Fibroblast of lung (primary cell): ENCODE measurements at regions not wholly inside any gene's neighbourhood (a gene's known extent, or its start where the extent isn't known, plus 50 kb on each side); places are given as distances from the start of the nearest gene placed in this dataset.

ENCODE experiments used
- DNase-seq, 2 donors: peaks; one replicate each; pipeline versions ENCODE4 v3.0.0 to v3.0.0-alpha.2; 2010; ENCODE audit warnings: low read depth in 2 of 2
- H2AFZ ChIP-seq: 2 replicates; pipeline ENCODE4 v1.5.1; 2012; ENCODE audit warnings: low read length, control low read depth, inconsistent platforms
- H3K27ac ChIP-seq: 2 replicates; pipeline ENCODE4 v1.5.1; 2011; ENCODE audit warnings: low read length, control low read depth; ENCODE audit not compliant: insufficient read depth
- H3K27me3 ChIP-seq: 2 replicates; pipeline ENCODE4 v1.5.1; 2011; ENCODE audit warnings: mild to moderate bottlenecking, low read length; ENCODE audit not compliant: control insufficient read depth, insufficient read depth
- H3K36me3 ChIP-seq: 2 replicates; pipeline ENCODE4 v1.5.1; 2011; ENCODE audit warnings: low read length; ENCODE audit not compliant: control insufficient read depth, insufficient read depth
- H3K4me1 ChIP-seq: 2 replicates; pipeline ENCODE4 v1.5.1; 2011; ENCODE audit warnings: low read length; ENCODE audit not compliant: control insufficient read depth, insufficient read depth; ENCODE audit errors: extremely low read depth
- H3K4me2 ChIP-seq: 2 replicates; pipeline ENCODE4 v1.5.1; 2011; ENCODE audit warnings: low read length, control low read depth; ENCODE audit not compliant: insufficient read depth; ENCODE audit errors: extremely low read depth
- H3K4me3 ChIP-seq, 4 experiments: fragments of 200-600 bp in 1 of 4; sonication (generic) in 1 of 4; replicated peaks in 1 of 4; 2 replicates each; pipeline ENCODE4 v1.5.1; 2011 to 2016; ENCODE audit warnings: low read length in 4 of 4, low read depth in 3 of 4, mild to moderate bottlenecking in 3 of 4, control low read depth in 2 of 4, inconsistent platforms in 1 of 4, mixed read lengths in 1 of 4; ENCODE audit not compliant: insufficient read depth in 1 of 4; ENCODE audit errors: control extremely low read depth in 1 of 4
- H3K79me2 ChIP-seq: 2 replicates; pipeline ENCODE4 v1.5.1; 2012; ENCODE audit warnings: mild to moderate bottlenecking, low read length, inconsistent platforms; ENCODE audit not compliant: control insufficient read depth, insufficient read depth
- H3K9ac ChIP-seq: 2 replicates; pipeline ENCODE4 v1.5.1; 2011; ENCODE audit warnings: mild to moderate bottlenecking, low read length, control low read depth; ENCODE audit not compliant: insufficient read depth
- H3K9me3 ChIP-seq: 2 replicates; pipeline ENCODE4 v1.5.1; 2012; ENCODE audit warnings: low read depth, low read length; ENCODE audit not compliant: control insufficient read depth, insufficient read depth
- H4K20me1 ChIP-seq: 2 replicates; pipeline ENCODE4 v1.5.1; 2011; ENCODE audit warnings: low read length; ENCODE audit not compliant: control insufficient read depth, insufficient read depth; ENCODE audit errors: extremely low read depth
- EZH2 ChIP-seq: IDR thresholded peaks from 2 replicates; pipeline ENCODE4 v1.5.1; 2012; ENCODE audit warnings: low read length, control low read depth, mild to moderate bottlenecking; ENCODE audit errors: missing control alignments
- TF ChIP-seq, protein P1 (sequence below), 2 donors: IDR thresholded peaks in 1 of 2; conservative IDR thresholded peaks in 1 of 2; 1 replicate in 1 of 2; 2 replicates in 1 of 2; pipeline ENCODE4 v1.5.1; 2011 to 2012; ENCODE audit warnings: low read length in 2 of 2, control low read depth in 1 of 2, inconsistent platforms in 1 of 2, low read depth in 1 of 2, mild to moderate bottlenecking in 1 of 2

DNA sequence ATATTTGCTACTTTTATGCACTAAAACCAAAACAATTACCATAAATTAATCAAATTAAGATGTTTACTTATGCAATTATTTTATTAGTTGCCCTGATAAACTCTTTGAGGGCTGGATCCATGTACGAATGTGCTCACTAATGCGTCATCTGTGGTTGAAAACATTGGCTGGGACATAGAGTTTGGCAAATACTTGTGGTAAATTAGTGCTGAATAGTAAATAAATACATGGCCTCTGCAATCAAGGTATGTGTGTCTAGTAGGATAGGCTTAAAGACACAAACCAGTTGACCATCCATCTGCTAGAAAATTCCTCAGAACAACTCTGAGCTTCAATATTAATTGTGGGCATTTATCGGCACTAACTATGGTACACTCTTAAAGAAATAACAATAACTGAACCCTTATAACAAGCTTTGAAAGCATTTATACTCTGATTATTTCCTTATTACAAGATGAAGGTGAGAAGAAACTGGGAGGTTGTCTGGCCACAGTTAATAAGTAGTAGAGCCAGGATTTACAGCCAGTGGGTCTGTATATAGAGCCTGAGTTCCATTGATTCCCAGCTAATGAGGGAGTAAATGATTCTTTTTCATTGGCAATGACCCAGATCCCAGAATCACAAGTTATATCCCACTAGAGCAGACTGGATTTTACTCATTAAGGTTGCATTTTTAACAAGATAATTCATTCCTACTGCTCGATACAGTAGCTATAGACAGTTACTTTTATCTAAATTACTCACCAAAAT lies 169.5 kb upstream of the CNTN6 start:
- no peak overlapping the region for H3K9ac ChIP-seq
- no peaks in the 10 kb centered on the region for H3K79me2 ChIP-seq
- no peaks in the 10 kb centered on the region for H3K27me3 ChIP-seq
- no peak overlapping the region for H2AFZ ChIP-seq
- H3K4me2 ChIP-seq: no peak overlapping the region
- no peaks in the 10 kb centered on the region for H4K20me1 ChIP-seq
- no peaks in the 10 kb centered on the region for H3K9me3 ChIP-seq
- H3K27ac ChIP-seq: no peak overlapping the region
- H3K36me3 ChIP-seq: no peaks in the 10 kb centered on the region
- no peak for DNase-seq
- H3K4me3 ChIP-seq: no peak overlapping the region
- H3K4me1 ChIP-seq: no peaks in the 10 kb centered on the region
- TF ChIP-seq, protein P1, sequence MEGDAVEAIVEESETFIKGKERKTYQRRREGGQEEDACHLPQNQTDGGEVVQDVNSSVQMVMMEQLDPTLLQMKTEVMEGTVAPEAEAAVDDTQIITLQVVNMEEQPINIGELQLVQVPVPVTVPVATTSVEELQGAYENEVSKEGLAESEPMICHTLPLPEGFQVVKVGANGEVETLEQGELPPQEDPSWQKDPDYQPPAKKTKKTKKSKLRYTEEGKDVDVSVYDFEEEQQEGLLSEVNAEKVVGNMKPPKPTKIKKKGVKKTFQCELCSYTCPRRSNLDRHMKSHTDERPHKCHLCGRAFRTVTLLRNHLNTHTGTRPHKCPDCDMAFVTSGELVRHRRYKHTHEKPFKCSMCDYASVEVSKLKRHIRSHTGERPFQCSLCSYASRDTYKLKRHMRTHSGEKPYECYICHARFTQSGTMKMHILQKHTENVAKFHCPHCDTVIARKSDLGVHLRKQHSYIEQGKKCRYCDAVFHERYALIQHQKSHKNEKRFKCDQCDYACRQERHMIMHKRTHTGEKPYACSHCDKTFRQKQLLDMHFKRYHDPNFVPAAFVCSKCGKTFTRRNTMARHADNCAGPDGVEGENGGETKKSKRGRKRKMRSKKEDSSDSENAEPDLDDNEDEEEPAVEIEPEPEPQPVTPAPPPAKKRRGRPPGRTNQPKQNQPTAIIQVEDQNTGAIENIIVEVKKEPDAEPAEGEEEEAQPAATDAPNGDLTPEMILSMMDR (conservative IDR thresholded peaks at IDR 0.05 in 1 of 2, IDR thresholded peaks at IDR 0.05 in 1 of 2; ENCODE audit: low read depth in 1 of 2, low read length in 2 of 2): no peak
- no peak for TF ChIP-seq EZH2

DNA sequence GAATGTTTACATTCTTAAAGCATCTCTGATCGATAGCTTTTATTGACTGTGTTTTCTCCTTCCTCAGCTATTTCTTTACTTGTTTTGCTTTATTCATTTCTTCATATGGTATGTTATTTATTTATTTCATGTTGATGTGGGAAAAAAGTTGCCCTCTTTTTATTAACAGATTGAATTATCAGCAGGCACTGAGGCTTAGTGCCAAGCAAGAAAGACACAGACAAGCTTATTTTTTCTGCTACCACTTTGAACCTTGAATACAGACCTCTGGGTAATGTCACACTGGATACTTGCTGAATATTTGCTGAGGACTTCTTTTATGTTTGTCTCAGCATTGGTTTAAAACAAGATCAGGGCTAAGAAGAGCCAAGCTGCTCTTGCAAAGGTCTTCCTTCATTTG lies 162.0 kb upstream of the CNTN6 start:
- Histone ChIP-seq H4K20me1 (no peaks in the 10 kb centered on the region), H3K27ac (no peak overlapping the region), H3K9ac (no peak overlapping the region), H3K27me3 (no peaks in the 10 kb centered on the region), H3K4me3 (no peak overlapping the region), H3K9me3 (no peaks in the 10 kb centered on the region), H3K79me2 (no peaks in the 10 kb centered on the region), H3K36me3 (no peaks in the 10 kb centered on the region), H2AFZ (no peak overlapping the region), H3K4me1 (no peaks in the 10 kb centered on the region), H3K4me2 (no peak overlapping the region)
- no peak for DNase-seq
- TF ChIP-seq EZH2: no peak
- TF ChIP-seq, protein P1 (conservative IDR thresholded peaks at IDR 0.05 in 1 of 2, IDR thresholded peaks at IDR 0.05 in 1 of 2; ENCODE audit: low read depth in 1 of 2, low read length in 2 of 2): no peak

DNA sequence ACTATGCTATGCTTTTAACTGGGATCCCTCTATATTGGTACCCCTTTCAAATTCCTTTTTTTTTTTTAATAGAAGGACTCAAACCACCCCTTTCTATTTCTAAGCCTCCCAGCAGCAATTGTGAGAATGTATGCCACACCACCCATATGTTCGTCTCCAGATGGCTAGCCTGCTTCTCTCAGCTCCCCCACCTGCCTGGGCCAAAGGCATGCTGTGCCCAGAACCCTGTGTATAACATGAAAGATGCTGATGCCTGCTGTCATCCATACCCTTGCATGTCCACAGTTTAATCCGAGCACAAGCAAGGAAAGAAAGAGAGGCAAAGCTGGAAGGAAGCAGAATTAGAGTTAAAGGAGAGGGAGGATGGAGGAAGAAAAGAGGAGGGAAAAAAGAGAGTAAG lies 159.5 kb upstream of the CNTN6 start:
- Histone ChIP-seq H3K27me3 (no peaks in the 10 kb centered on the region), H3K9me3 (no peaks in the 10 kb centered on the region), H3K9ac (no peak overlapping the region), H3K27ac (no peak overlapping the region), H3K79me2 (no peaks in the 10 kb centered on the region), H3K4me1 (no peaks in the 10 kb centered on the region), H3K36me3 (no peaks in the 10 kb centered on the region), H3K4me2 (no peak overlapping the region), H2AFZ (no peak overlapping the region), H4K20me1 (no peaks in the 10 kb centered on the region), H3K4me3 (no peak overlapping the region)
- DNase-seq: no peak
- TF ChIP-seq, protein P1 (conservative IDR thresholded peaks at IDR 0.05 in 1 of 2, IDR thresholded peaks at IDR 0.05 in 1 of 2; ENCODE audit: low read depth in 1 of 2, low read length in 2 of 2): no peak
- no peak for TF ChIP-seq EZH2
